ENCODE measurements at regions not wholly inside any gene's neighbourhood (a gene's known extent, or its start where the extent isn't known, plus 50 kb on each side); places are given as distances from the start of the nearest gene placed in this dataset.

DNA sequence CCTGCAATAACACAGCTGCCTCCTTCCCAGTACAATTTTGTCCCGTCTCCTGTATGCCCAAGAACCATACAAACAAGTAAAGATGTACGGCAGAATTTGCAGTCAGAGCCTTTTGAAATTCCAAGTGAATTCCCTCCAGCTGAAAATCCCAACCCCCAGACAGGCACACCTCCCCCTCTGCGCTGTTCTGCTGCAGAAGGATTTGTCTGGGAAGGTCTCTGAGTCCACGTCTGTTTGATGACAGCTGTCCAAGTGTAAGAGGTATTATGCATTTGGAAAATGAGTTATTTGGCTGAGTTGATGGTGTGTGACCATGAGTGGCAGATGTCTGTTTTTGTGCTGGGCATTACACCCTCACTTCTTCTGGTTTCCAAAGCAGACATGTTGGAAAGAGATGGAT is 104.9 kb upstream of the HS3ST4 start:
- H3K18ac ChIP-seq (ENCODE audit: extremely low read depth, low read length), result no peak overlapping the region
- H3K23ac ChIP-seq (ENCODE audit: insufficient read length), result no peak overlapping the region
- no peak overlapping the region for H3K9ac ChIP-seq (replicated peaks in 1 of 4; ENCODE audit: extremely low read depth in 1 of 4, low read depth in 3 of 4, low read length in 3 of 4)
- TF ChIP-seq HDAC6 (IDR thresholded peaks at IDR 0.05; ENCODE audit: low read depth, low read length), result no peak
- no peak for TF ChIP-seq TAF1 (IDR thresholded peaks at IDR 0.05; ENCODE audit: low read depth, low read length)
- no peak for TF ChIP-seq ATF3 (IDR thresholded peaks at IDR 0.05; ENCODE audit: insufficient read depth, low read depth, low read length)
- no peak overlapping the region for H3K27ac ChIP-seq (ENCODE audit: low read depth, low read length)
- no peaks in the 10 kb centered on the region for H4K20me1 ChIP-seq (replicated peaks in 1 of 2; ENCODE audit: control insufficient read depth in 1 of 2, insufficient read depth in 2 of 2, low read length in 2 of 2)
- no peak overlapping the region for H4K8ac ChIP-seq (ENCODE audit: extremely low read depth, insufficient read depth, low read length)
- H3K4me1 ChIP-seq (replicated peaks in 1 of 4; ENCODE audit: control insufficient read depth in 3 of 4, insufficient read depth in 4 of 4, low read length in 3 of 4), result peaks cover 0 to 2% (median 0%) of the 10 kb centered on the region in 4 experiments; a peak in 1 of 7 replicates
- no peak overlapping the region for H3K4ac ChIP-seq (replicated peaks; ENCODE audit: insufficient read length, low read depth, low read length)
- no peaks in the 10 kb centered on the region for H3K79me1 ChIP-seq (ENCODE audit: low read depth, low read length)
- no peak overlapping the region for H2BK120ac ChIP-seq (replicated peaks; ENCODE audit: low read depth, low read length)
- peaks cover 0 to 6% of the 10 kb centered on the region in 2 experiments; a peak in 2 of 4 replicates for H3K9me3 ChIP-seq (ENCODE audit: insufficient read depth in 2 of 2, low read depth in 1 of 2, low read length in 1 of 2)
- no peak overlapping the region for H3K4me3 ChIP-seq (ENCODE audit: extremely low read depth in 1 of 4, insufficient read depth in 2 of 4, low read depth in 3 of 4, low read length in 4 of 4)
- H3K56ac ChIP-seq (replicated peaks; ENCODE audit: insufficient read length, low read depth, low read length), result no peak overlapping the region
- ChIA-PET POLR2A (ENCODE audit: partially characterized antibody) (no interaction called here), CTCF (ENCODE audit: partially characterized antibody) (interaction anchor here (1.1 kb wide), 1 partner anchor 27 kb away, joined by 3 read pairs; no protein-coding TSS in a partner anchor)
- no peak overlapping the region for H4K91ac ChIP-seq (replicated peaks; ENCODE audit: insufficient read length, low read length)
- H2BK5ac ChIP-seq (ENCODE audit: low read depth, low read length), result no peak overlapping the region
- no peak for FAIRE-seq
- no peak overlapping the region for H3K4me2 ChIP-seq (ENCODE audit: insufficient read depth in 1 of 2, low read depth in 2 of 2, low read length in 2 of 2)
- no peak overlapping the region for H3K14ac ChIP-seq (ENCODE audit: insufficient read length)
- H2AK5ac ChIP-seq (ENCODE audit: low read depth, low read length), result no peak overlapping the region
- no peak overlapping the region for H2AFZ ChIP-seq (ENCODE audit: low read length)
- H4K5ac ChIP-seq (ENCODE audit: insufficient read length, low read depth, low read length), result no peak overlapping the region
- no peaks in the 10 kb centered on the region for H3K23me2 ChIP-seq (ENCODE audit: low read depth, low read length)
- H2BK15ac ChIP-seq (ENCODE audit: low read length), result no peak overlapping the region
- DNase-seq (ENCODE audit: low read depth in 1 of 2, low spot score in 2 of 2), result no peak
- H2BK12ac ChIP-seq (ENCODE audit: low read depth, low read length), result no peak overlapping the region
- WGBS, 2 experiments (ENCODE audit: extremely low coverage in 1 of 2, insufficient coverage in 1 of 2, insufficient read length in 1 of 2, insufficient replicate concordance in 2 of 2, low coverage in 1 of 2, low lambda C conversion rate in 2 of 2, missing lambda C conversion rate in 1 of 2), result 86% methylated on average over 4 of the region's 4 CpGs; no CpG with 5 or more reads in 1 of the 2 experiments
- no peaks in the 10 kb centered on the region for H3K79me2 ChIP-seq (ENCODE audit: control insufficient read depth in 1 of 2, insufficient read depth in 2 of 2, low read length in 2 of 2)
- H3K27me3 ChIP-seq (replicated peaks in 1 of 4; ENCODE audit: control insufficient read depth in 3 of 4, extremely low read depth in 1 of 4, insufficient read depth in 3 of 4, low read length in 3 of 4), result no peaks in the 10 kb centered on the region
- no peak overlapping the region for H2BK20ac ChIP-seq (ENCODE audit: low read length)
- H3K36me3 ChIP-seq (ENCODE audit: control insufficient read depth in 2 of 4, insufficient read depth in 4 of 4, low read length in 3 of 4), result no peaks in the 10 kb centered on the region; a peak in 1 of 8 replicates

All from H1 (cell line).